ENCODE measurements at regions not wholly inside any gene's neighbourhood (a gene's known extent, or its start where the extent isn't known, plus 50 kb on each side); places are given as distances from the start of the nearest gene placed in this dataset.

GRCh38 chr3:31075876-31076275, 181.4 kb upstream of the GADL1 start:
- TF ChIP-seq POLR2A (IDR thresholded peaks at IDR 0.05; ENCODE audit: extremely low read depth, insufficient read length): no peak
- TF ChIP-seq, protein P1, sequence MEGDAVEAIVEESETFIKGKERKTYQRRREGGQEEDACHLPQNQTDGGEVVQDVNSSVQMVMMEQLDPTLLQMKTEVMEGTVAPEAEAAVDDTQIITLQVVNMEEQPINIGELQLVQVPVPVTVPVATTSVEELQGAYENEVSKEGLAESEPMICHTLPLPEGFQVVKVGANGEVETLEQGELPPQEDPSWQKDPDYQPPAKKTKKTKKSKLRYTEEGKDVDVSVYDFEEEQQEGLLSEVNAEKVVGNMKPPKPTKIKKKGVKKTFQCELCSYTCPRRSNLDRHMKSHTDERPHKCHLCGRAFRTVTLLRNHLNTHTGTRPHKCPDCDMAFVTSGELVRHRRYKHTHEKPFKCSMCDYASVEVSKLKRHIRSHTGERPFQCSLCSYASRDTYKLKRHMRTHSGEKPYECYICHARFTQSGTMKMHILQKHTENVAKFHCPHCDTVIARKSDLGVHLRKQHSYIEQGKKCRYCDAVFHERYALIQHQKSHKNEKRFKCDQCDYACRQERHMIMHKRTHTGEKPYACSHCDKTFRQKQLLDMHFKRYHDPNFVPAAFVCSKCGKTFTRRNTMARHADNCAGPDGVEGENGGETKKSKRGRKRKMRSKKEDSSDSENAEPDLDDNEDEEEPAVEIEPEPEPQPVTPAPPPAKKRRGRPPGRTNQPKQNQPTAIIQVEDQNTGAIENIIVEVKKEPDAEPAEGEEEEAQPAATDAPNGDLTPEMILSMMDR (IDR thresholded peaks at IDR 0.05; ENCODE audit: low read depth, low read length): no peak
